ENCODE measurements at regions not wholly inside any gene's neighbourhood (a gene's known extent, or its start where the extent isn't known, plus 50 kb on each side); places are given as distances from the start of the nearest gene placed in this dataset.

DNA sequence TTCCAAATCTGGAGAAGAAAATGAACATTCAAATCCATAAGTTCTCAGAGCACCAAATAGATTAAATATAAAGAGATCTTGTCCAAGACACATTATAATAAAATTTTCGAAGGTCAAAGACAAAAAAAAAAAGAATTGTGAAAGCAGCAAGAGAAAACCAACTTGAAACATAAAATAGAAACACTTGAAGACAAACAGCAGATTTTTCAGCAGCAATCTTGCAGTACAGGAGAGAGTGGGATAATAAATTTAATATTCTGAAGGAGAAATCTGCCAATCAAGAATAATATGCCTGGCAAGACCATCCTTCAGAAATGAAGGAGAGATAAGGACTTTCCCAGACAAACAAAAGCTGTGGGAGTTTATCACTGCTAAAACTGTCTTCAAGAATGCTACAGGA lies 150.5 kb upstream of the COL8A1 start:
- H3K4me3 ChIP-seq (ENCODE audit: low read depth, low read length) = no peak overlapping the region
- no peak for DNase-seq (ENCODE audit: low read depth)
- no peak for TF ChIP-seq CTCF (IDR thresholded peaks at IDR 0.05; ENCODE audit: insufficient read depth, low read depth, low read length)

GRCh38 chr3:99485286-99485685 lies 153.1 kb upstream of the COL8A1 start:
- TF ChIP-seq CTCF (IDR thresholded peaks at IDR 0.05; ENCODE audit: insufficient read depth, low read depth, low read length) = no peak
- DNase-seq (ENCODE audit: low read depth) = no peak
- H3K4me3 ChIP-seq (ENCODE audit: low read depth, low read length) = no peak overlapping the region

DNA sequence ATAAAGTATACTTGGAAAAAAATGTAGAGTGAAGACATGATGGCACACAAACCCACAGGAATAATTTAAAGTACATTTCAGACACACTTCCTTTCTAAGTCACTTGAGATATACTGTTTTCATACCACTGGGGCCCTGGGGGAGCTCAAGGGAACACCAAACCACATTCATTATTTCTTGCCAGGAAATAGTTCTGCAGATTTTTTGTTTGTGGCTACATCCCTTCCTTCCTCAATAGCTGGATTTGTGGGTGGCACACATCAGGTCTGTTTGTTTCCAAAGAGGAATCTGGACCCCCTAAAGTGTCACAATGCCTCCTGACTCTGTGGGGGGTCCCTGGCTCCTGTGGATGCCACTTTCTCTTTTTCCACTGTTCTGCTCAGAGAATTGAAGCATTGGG lies 153.5 kb upstream of the COL8A1 start:
- H3K4me3 ChIP-seq (ENCODE audit: low read depth, low read length) = no peak overlapping the region
- DNase-seq (ENCODE audit: low read depth) = peak; percentile 36
- TF ChIP-seq CTCF (IDR thresholded peaks at IDR 0.05; ENCODE audit: insufficient read depth, low read depth, low read length) = no peak

GRCh38 chr3:99483841-99484240 lies 154.6 kb upstream of the COL8A1 start:
- no peak for TF ChIP-seq CTCF (IDR thresholded peaks at IDR 0.05; ENCODE audit: insufficient read depth, low read depth, low read length)

DNA sequence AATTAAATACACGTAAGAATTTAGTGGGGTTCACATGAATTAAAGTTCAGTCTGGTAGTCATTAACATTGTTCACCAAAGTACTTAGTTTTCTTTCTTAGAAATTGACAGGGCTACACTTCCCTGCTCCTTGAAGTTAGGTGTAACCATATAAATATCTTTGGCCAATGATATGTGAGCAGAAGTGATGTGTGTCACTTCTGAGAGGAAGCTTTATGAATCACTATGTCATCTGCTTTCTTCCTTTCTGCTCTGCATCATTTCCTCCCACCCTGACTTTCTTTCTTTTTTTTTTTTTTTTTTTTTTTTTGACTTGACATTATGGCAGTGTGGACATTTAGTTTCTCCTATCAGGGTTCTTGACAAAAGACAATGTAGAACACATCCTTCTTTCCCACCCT lies 156.2 kb upstream of the COL8A1 start:
- TF ChIP-seq CTCF (IDR thresholded peaks at IDR 0.05; ENCODE audit: insufficient read depth, low read depth, low read length) = no peak
- no peak for DNase-seq (ENCODE audit: low read depth)
- H3K4me3 ChIP-seq (ENCODE audit: low read depth, low read length) = no peak overlapping the region

More at GRCh38 chr3:99483841-99484240, 154.6 kb upstream of the COL8A1 start:
- no peak for DNase-seq (ENCODE audit: low read depth)
- H3K4me3 ChIP-seq (ENCODE audit: low read depth, low read length) = no peak overlapping the region

GRCh38 chr3:99481561-99481960 lies 156.8 kb upstream of the COL8A1 start:
- H3K4me3 ChIP-seq (ENCODE audit: low read depth, low read length) = no peak overlapping the region
- DNase-seq (ENCODE audit: low read depth) = no peak
- TF ChIP-seq CTCF (IDR thresholded peaks at IDR 0.05; ENCODE audit: insufficient read depth, low read depth, low read length) = no peak

GRCh38 chr3:99479768-99480167 lies 158.6 kb upstream of the COL8A1 start:
- H3K4me3 ChIP-seq (ENCODE audit: low read depth, low read length) = no peak overlapping the region

More at GRCh38 chr3:99479768-99480167, 158.6 kb upstream of the COL8A1 start:
- no peak for TF ChIP-seq CTCF (IDR thresholded peaks at IDR 0.05; ENCODE audit: insufficient read depth, low read depth, low read length)
- DNase-seq (ENCODE audit: low read depth) = no peak
